GM21723 (cell line): ENCODE measurements at regions not wholly inside any gene's neighbourhood (a gene's known extent, or its start where the extent isn't known, plus 50 kb on each side); places are given as distances from the start of the nearest gene placed in this dataset.

Experiments
- ATAC-seq: cut with Tn5 transposase; IDR thresholded peaks from one replicate; pipeline ENCODE4 v1.9.1; 2021; ENCODE audit warnings: mild to moderate bottlenecking, moderate library complexity; ENCODE audit not compliant: unreplicated experiment

- no peak for ATAC-seq
Measured at GRCh38 chr2:133837441-133838094, 269.3 kb upstream of the NCKAP5 start.

- no peak for ATAC-seq
Measured at GRCh38 chr2:133838642-133839365, 270.5 kb upstream of the NCKAP5 start.

GRCh38 chr2:133839677-133840076 lies 271.4 kb upstream of the NCKAP5 start:
- no peak for ATAC-seq

GRCh38 chr2:133840761-133841160 lies 272.5 kb upstream of the NCKAP5 start:
- no peak for ATAC-seq

GRCh38 chr2:133841900-133842299 lies 273.6 kb upstream of the NCKAP5 start:
- ATAC-seq: no peak

- no peak for ATAC-seq
Measured at GRCh38 chr2:133842446-133842845, 274.2 kb upstream of the NCKAP5 start.

- no peak for ATAC-seq
Measured at GRCh38 chr2:133843091-133843490, 274.8 kb upstream of the NCKAP5 start.

GRCh38 chr2:133843551-133843950 lies 275.3 kb upstream of the NCKAP5 start:
- ATAC-seq: no peak

GRCh38 chr2:133844214-133844892 lies 276.1 kb upstream of the NCKAP5 start:
- peak; percentile 92 for ATAC-seq

GRCh38 chr2:133846476-133846875 lies 278.2 kb upstream of the NCKAP5 start:
- ATAC-seq: no peak

- no peak for ATAC-seq
Measured at GRCh38 chr2:133847591-133847990, 279.3 kb upstream of the NCKAP5 start.

GRCh38 chr2:133848111-133848649 lies 279.9 kb upstream of the NCKAP5 start:
- no peak for ATAC-seq

- ATAC-seq: no peak
Measured at GRCh38 chr2:133849341-133849740, 281.1 kb upstream of the NCKAP5 start.

GRCh38 chr2:133854603-133855200 lies 286.4 kb upstream of the NCKAP5 start:
- no peak for ATAC-seq

GRCh38 chr2:133855526-133855925 lies 287.3 kb upstream of the NCKAP5 start:
- ATAC-seq: no peak

- ATAC-seq: no peak
Measured at GRCh38 chr2:133856678-133857077, 288.4 kb upstream of the NCKAP5 start.

GRCh38 chr2:133859578-133859977 lies 291.3 kb upstream of the NCKAP5 start:
- no peak for ATAC-seq

- ATAC-seq: no peak
Measured at GRCh38 chr2:133862400-133862977, 294.2 kb upstream of the NCKAP5 start.

GRCh38 chr2:133863106-133863800 lies 295.0 kb upstream of the NCKAP5 start:
- no peak for ATAC-seq

GRCh38 chr2:133865141-133865540 lies 296.9 kb upstream of the NCKAP5 start:
- no peak for ATAC-seq
